Islet of Langerhans (tissue), 1 donor: ENCODE measurements at regions not wholly inside any gene's neighbourhood (a gene's known extent, or its start where the extent isn't known, plus 50 kb on each side); places are given as distances from the start of the nearest gene placed in this dataset.
A peak's percentile ranks its signal among the peaks of the same experiment; 100 is the strongest.
"Not testable (repeated sequence)": the region's sequence is repeated elsewhere in the genome, so short reads cannot be mapped to it uniquely, and the experiment has no call there.

ENCODE experiments used
- FAIRE-seq: peaks from one replicate; lab custom pipeline; 2011; peaks lifted over from hg19 to GRCh38; lab: Jason Lieb, UNC

DNA sequence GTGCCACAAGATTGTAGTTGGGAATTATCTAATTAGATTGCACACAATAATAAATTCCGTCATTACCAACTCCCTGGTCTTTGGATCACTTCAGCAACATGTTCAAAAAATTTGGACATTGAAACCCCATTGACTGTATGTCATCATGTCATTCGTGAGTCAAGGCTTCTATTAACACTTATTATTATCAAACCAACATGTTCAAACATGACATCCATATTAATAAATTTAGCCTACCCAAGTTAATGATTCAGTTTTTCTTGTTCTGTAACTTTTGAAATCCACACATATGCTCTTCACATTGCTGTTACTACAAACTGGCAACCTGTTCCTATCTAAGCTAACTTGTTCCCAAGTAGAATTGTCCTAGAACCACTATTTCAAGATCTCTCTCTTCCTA lies 1142.7 kb upstream of the SLC39A10 start:
- FAIRE-seq = no peak

DNA sequence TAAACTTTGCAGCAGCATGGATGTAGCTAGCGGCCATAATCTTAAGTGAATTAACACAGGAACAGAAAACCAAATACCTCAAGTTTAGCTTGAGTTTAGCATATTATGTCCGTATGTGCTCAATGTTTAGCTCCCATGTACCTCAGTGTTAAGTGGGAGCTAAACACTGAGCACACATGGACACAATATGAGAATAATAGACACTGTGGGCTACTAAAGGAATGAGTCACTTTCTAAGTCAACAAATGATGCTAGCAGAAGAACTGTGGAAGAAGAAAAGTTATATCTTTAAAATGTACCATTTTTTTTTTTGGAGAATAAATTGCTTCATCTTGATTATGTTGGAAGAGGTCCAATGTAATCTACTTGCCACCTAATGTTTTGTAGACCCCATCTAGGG lies 1146.0 kb upstream of the SLC39A10 start:
- FAIRE-seq = peak; percentile 94

- FAIRE-seq = not testable (repeated sequence)
These were observed 1152.2 kb upstream of the SLC39A10 start for GRCh38 chr2:194504876-194505275.

GRCh38 chr2:194495046-194495445 lies 1162.0 kb upstream of the SLC39A10 start:
- FAIRE-seq = peak; percentile 55

- FAIRE-seq = no peak
These were observed 1162.6 kb upstream of the SLC39A10 start for GRCh38 chr2:194494401-194494800.

DNA sequence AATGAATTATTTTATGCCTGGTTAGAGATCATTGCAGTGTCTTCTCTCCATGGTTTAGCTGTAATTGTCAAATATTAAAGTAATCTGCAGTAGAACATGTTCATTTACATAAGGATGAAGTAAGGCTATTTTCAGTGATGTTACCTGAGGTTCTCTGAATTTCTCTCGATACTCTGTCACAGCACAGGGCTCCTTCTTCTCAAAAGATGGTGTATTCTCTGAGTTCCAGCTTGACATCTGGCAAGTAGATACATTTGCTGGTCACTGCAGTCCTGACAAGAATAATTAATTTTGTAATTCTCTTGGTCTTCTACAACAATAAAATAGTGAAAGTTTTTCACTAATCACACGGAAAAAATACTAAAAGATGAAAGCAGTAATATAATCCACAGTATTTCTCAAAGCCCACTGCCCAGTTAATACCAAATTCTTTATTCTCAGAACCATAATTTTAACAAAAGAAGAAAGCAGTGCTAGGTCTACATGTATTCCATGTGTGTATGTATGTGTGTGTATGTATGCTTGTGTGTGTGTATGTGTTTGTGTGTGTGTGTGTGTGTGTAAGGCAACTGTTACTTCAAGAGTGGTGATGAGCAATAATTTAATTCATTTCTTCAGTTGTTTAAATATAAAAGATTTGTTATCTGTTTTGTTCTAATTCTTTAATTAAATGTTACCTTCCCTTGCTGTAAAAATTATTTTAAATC lies 1165.5 kb upstream of the SLC39A10 start:
- FAIRE-seq = no peak

DNA sequence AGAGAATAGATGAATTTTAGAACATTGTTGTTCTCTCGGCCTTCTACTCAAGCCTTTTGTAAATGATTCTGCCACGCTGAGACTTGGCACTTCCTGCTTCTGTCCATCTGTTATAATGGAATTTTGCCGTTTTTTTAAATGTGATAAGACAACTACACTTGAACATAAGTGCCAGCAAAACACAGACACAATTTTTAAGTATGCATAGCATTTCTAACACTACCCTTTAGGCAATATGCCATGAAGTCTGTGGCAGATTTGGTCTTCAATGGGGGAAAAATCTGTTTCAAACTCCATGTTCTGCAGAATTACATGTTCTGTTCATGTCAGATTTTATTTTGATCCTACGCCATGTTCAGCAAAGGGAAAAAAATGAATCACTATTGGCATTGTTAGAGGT lies 1170.7 kb upstream of the SLC39A10 start:
- no peak for FAIRE-seq

- no peak for FAIRE-seq
These were observed 1174.0 kb upstream of the SLC39A10 start for GRCh38 chr2:194483041-194483440.

- no peak for FAIRE-seq
These were observed 1191.4 kb upstream of the SLC39A10 start for GRCh38 chr2:194465641-194466040.

GRCh38 chr2:194464964-194465638 lies 1191.9 kb upstream of the SLC39A10 start:
- FAIRE-seq = no peak

DNA sequence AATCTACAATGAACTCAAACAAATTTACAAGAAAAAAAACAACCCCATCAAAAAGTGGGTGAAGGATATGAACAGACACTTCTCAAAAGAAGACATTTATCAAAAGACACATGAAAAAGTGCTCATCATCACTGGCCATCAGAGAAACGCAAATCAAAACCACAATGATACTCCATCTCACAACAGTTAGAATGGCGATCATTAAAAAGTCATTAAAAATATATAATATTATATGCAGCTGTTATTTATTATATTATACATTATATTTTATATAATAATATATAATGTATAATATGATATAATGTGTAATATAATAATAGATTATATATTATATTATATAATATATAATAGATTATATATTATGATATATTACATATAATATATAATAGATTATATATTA lies 1194.1 kb upstream of the SLC39A10 start:
- FAIRE-seq = not testable (repeated sequence)

DNA sequence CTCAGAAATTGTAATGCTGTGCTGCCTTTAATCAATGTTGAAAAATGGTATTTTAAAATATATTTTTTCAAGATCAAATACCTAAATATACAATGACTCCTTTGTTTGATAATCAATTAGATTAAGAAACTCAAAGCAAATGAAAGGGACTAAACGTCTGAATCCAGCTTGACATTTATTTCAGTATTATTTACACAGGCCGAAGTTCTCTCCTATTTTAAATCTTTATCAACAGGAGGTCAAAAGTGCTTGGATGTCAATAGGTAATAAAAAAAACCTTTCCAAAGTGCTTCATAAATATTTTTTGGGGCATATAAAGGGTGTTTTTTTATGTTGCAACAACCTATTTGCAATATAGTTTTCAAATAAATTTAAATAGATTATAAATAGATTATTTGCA lies 1201.7 kb upstream of the SLC39A10 start:
- FAIRE-seq = no peak

DNA sequence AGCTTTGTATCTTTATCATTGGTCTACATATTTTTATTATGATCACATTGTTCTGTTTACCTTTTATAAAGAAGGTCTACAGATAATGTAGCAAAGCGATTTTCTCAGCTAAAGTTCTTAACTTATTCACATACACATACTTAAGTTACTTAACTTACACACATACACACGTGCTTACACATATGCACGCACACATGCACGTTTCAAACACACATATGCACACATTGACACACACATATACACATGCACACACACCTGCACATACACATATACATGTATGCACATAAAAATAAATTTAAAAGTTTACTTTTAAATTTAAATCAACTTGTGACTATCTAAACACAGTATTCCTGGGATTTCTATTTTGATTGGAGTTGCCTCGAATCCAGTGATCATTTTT lies 1204.5 kb upstream of the SLC39A10 start:
- FAIRE-seq = no peak

GRCh38 chr2:194445226-194445625 lies 1211.8 kb upstream of the SLC39A10 start:
- FAIRE-seq = no peak

DNA sequence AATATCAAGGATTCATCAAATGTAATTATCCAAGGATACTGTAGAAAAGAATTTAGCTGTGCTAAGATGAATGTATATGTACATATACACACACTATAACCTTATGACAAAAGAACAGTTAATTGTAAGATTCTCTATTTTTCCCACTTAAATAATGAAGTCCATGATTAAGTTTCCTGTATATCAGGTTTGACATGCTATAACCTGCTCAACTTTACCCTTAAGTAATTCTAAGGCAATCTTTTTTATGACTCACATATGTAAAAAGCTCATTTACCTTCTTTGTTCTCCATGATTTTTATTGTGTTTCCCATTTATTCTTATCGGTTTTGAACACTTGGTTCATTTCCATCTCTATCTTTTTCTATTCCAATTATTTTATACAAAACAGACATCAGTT lies 1213.1 kb upstream of the SLC39A10 start:
- FAIRE-seq = no peak

DNA sequence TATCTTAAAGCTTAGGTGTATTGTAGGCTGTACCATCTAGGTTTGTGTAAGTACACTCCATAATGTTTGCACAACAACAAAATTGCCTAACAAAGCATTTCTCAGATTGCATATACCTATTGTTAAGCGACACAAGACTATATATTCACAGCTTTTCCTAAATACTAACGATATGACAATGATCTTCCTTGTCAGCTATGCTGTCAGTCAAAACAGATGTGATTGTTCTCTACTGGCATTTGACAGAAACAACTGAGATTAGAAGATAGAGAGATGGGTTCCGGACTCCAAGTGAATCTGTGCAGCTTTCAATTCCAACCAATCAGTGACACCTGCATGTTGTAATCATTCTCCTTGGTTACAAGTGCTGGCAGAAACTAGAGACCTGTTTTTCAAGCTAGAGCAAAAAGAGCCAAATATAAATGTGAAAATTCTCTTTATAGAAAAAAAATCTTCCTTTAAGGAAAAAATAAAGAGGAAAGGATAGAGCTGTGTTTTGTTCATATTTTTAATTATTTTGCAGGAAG lies 1232.3 kb upstream of the SLC39A10 start:
- peak; percentile 69 for FAIRE-seq

- no peak for FAIRE-seq
These were observed 1245.8 kb upstream of the SLC39A10 start for GRCh38 chr2:194411221-194411620.

DNA sequence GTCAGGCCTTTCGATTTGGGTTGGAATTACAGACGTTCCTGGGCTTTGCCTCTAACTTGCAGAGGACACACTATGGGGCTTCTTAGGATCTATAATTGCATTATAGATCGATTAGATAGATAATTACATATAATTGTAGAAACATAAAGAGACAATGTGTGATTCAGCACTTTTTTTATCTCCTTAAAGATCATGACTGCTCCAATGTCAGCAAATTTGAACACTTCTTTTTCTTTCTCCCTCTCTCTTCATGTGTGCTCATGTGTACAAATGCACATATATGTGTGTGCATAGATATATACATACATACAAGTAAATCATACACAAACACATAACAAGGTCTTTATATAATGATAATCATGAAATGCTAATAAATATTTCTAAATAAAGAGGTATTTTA lies 1261.2 kb upstream of the SLC39A10 start:
- FAIRE-seq = no peak

- no peak for FAIRE-seq
These were observed 1271.7 kb upstream of the SLC39A10 start for GRCh38 chr2:194385376-194385775.

DNA sequence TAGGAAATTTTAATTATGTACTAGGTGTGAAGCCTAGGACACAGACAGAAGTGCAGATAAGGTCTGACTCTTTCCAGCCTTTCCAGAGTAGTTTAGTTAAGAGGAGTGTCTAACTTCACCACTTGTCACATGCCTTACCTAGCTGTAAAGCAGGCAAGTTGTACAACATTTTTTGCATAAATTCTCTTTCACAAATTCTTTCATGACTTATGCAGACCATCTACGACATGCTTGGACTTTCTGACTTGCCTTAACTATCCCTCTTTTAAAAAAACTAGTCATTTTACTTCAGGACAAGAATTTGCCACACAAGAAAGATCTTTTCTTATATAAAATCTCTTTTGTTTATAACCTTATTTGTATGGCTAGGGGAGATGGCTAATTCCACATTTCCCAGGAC lies 1273.6 kb upstream of the SLC39A10 start:
- FAIRE-seq = no peak

DNA sequence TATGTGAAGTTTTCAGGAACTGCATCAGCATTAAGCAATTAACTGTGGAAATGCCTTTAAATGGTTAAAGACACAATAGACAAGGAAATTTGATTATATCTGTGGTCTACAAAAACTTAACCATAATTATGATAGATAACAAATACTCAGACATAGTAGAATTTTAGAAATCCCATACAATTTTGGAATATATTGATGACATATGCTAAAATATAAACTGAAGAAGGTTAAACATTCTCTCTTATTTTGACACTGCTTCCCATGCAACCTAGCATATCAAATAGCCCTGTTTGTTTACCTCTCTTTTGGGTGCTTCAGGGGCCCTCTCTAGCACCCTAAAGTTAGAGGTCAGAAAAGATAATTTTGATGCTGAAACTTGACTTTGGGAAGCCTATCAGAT lies 1274.8 kb upstream of the SLC39A10 start:
- FAIRE-seq = no peak

- FAIRE-seq = no peak
These were observed 1277.0 kb upstream of the SLC39A10 start for GRCh38 chr2:194380011-194380410.

DNA sequence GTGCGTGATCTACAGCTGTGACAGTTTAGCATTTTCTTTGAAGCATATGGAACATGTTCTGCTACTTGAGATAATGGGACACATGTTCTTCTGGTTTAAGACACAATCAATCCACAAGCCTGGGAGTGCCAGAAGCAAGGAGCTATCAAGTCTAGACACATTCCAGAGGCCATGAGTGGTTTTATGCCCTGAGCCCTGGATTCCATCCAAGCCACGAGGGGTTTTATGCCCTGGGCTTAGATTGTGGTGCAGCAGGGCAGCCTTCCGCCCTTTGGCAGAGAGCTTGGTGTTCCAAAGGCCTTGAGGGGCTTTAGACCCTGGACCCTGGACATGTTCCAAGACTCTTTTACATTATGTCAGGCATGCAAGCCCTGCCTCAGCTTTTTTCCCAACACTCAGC lies 1289.6 kb upstream of the SLC39A10 start:
- not testable (repeated sequence) for FAIRE-seq

- FAIRE-seq = no peak
These were observed 1293.1 kb upstream of the SLC39A10 start for GRCh38 chr2:194363878-194364277.
